PC-9 (cell line): ENCODE measurements at regions not wholly inside any gene's neighbourhood (a gene's known extent, or its start where the extent isn't known, plus 50 kb on each side); places are given as distances from the start of the nearest gene placed in this dataset.
A peak's percentile ranks its signal among the peaks of the same experiment; 100 is the strongest.

ENCODE experiments used
- BruUV-seq: library from RNA; stranded (reverse); fragments of 400-500 nt; replicated peaks from 2 replicates; lab custom pipeline; 2021; lab: Mats Ljungman, UMichigan
- CTCF ChIA-PET: fragments of 300-600 bp; sonication (Branson Sonifier 250); formaldehyde crosslinking; loops from one replicate; lab custom pipeline; 2022; ENCODE audit warnings: antibody characterized with exemption; lab: Charles Lee
- POLR2A ChIA-PET: fragments of 300-600 bp; sonication (Branson Sonifier 250); formaldehyde crosslinking; loops from one replicate; lab custom pipeline; 2022; ENCODE audit warnings: antibody characterized with exemption; ENCODE audit not compliant: unreplicated experiment; lab: Charles Lee
- DNase-seq, 2 experiments: peaks; one replicate each; pipeline versions ENCODE4 v3.0.0 to v3.0.0-alpha.2; 2015 to 2022; ENCODE audit warnings: mixed read lengths in 1 of 2
- H2AFZ ChIP-seq: fragments of 200-600 bp; sonication (generic); 2 replicates; pipeline ENCODE4 v1.8.1; 2017; ENCODE audit warnings: antibody characterized with exemption
- H3F3A ChIP-seq: fragments of 200-600 bp; sonication (generic); 2 replicates; pipeline ENCODE4 v1.8.1; 2017; ENCODE audit warnings: antibody characterized with exemption, mild to moderate bottlenecking, low read depth; ENCODE audit not compliant: insufficient read depth
- H3K27ac ChIP-seq: fragments of 200-600 bp; sonication (generic); 2 replicates; pipeline ENCODE4 v1.6.1; 2016; ENCODE audit warnings: mixed run types
- H3K27me3 ChIP-seq: fragments of 200-600 bp; sonication (generic); 2 replicates; pipeline ENCODE4 v1.6.1; 2016; ENCODE audit warnings: low read depth, mixed run types; ENCODE audit not compliant: insufficient read depth
- H3K36me3 ChIP-seq: fragments of 200-600 bp; sonication (generic); 2 replicates; pipeline ENCODE4 v1.6.1; 2016; ENCODE audit warnings: low read depth, mixed run types
- H3K4me1 ChIP-seq: fragments of 200-600 bp; sonication (generic); replicated peaks from 2 replicates; pipeline ENCODE4 v1.6.1; 2016; ENCODE audit warnings: mixed run types; ENCODE audit not compliant: insufficient read depth
- H3K4me2 ChIP-seq: fragments of 200-600 bp; sonication (generic); 2 replicates; pipeline ENCODE4 v1.6.1; 2017; ENCODE audit warnings: mixed run types
- H3K4me3 ChIP-seq: fragments of 200-600 bp; sonication (generic); 2 replicates; pipeline ENCODE4 v1.6.1; 2016; ENCODE audit warnings: mixed run types
- H3K79me2 ChIP-seq: fragments of 200-600 bp; sonication (generic); 2 replicates; pipeline ENCODE4 v1.6.1; 2017; ENCODE audit warnings: low read depth, mixed run types
- H3K9me2 ChIP-seq: fragments of 200-600 bp; sonication (generic); 2 replicates; pipeline ENCODE4 v1.8.1; 2017; ENCODE audit warnings: mild to moderate bottlenecking; ENCODE audit not compliant: insufficient read depth
- H3K9me3 ChIP-seq: fragments of 200-600 bp; sonication (generic); 2 replicates; pipeline ENCODE4 v1.8.1; 2016; ENCODE audit warnings: low read depth; ENCODE audit not compliant: insufficient read depth
- H4K20me1 ChIP-seq: fragments of 200-600 bp; sonication (generic); 2 replicates; pipeline ENCODE4 v1.8.1; 2017; ENCODE audit not compliant: insufficient read depth
- EZH2 ChIP-seq: fragments of 200-600 bp; sonication (generic); IDR thresholded peaks from 2 replicates; pipeline ENCODE4 v1.8.0; 2017; ENCODE audit warnings: antibody characterized with exemption, low read depth
- intact Hi-C: fragments of 100-400 bp; cut with micrococcal nuclease; formaldehyde crosslinking; loops from one replicate; pipeline ENCODE4 v1.10.0; 2022; ENCODE audit not compliant: unreplicated experiment
- TF ChIP-seq, protein P1 (sequence below): fragments of 200-600 bp; sonication (generic); conservative IDR thresholded peaks from 2 replicates; pipeline ENCODE4 v1.6.1; 2017; ENCODE audit warnings: mixed run types, antibody characterized with exemption, mild to moderate bottlenecking, moderate library complexity

DNA sequence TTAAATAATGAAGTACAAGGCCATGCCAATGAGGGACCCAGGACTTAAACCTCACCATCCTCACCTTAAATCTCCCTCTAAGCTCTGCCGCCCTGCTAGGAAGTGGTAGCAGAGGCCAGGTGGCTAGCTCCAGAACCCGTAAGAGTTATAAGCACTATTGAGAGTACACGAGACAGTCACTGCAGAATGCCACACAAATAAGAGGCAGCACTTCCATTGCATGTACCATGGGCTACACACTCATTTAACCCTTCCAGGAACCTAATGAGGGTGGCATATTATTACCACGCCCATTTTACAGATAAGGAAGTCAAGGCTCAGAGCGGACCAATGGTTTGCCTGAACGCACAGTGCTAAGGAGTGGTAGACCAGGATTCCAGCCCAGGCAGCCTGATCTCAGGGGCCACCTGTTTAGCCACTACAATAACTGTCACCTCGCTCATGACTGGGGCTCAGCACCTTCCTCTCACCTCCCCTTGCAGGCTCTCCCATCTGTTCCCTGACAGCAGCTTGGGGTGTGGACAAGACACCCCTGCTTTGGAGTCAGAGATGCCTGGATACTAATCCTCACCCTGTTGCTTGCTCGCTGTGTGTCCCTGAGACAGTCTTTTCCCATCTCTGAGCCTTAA is 54.8 kb upstream of the ID3 start:
- H3K4me3 ChIP-seq, result no peak overlapping the region
- CTCF ChIA-PET, result no interaction called here
- H3K4me2 ChIP-seq, result no peak overlapping the region
- no peaks in the 10 kb centered on the region for H3K9me3 ChIP-seq
- no peaks in the 10 kb centered on the region for H3K27me3 ChIP-seq
- H4K20me1 ChIP-seq, result no peaks in the 10 kb centered on the region
- no peaks in the 10 kb centered on the region for H3K9me2 ChIP-seq
- no peak for DNase-seq
- H3K4me1 ChIP-seq, result no peaks in the 10 kb centered on the region
- TF ChIP-seq, protein P1, sequence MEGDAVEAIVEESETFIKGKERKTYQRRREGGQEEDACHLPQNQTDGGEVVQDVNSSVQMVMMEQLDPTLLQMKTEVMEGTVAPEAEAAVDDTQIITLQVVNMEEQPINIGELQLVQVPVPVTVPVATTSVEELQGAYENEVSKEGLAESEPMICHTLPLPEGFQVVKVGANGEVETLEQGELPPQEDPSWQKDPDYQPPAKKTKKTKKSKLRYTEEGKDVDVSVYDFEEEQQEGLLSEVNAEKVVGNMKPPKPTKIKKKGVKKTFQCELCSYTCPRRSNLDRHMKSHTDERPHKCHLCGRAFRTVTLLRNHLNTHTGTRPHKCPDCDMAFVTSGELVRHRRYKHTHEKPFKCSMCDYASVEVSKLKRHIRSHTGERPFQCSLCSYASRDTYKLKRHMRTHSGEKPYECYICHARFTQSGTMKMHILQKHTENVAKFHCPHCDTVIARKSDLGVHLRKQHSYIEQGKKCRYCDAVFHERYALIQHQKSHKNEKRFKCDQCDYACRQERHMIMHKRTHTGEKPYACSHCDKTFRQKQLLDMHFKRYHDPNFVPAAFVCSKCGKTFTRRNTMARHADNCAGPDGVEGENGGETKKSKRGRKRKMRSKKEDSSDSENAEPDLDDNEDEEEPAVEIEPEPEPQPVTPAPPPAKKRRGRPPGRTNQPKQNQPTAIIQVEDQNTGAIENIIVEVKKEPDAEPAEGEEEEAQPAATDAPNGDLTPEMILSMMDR, result no peak
- TF ChIP-seq EZH2, result no peak
- no peaks in the 10 kb centered on the region; the same call in 1 of the 2 replicates for H3F3A ChIP-seq
- BruUV-seq, result no TSS peak
- H3K79me2 ChIP-seq, result no peaks in the 10 kb centered on the region
- no peak overlapping the region for H2AFZ ChIP-seq
- POLR2A ChIA-PET, result no interaction called here
- H3K36me3 ChIP-seq, result no peaks in the 10 kb centered on the region
- H3K27ac ChIP-seq, result no peak overlapping the region
- intact Hi-C loops, result no loop called here

DNA sequence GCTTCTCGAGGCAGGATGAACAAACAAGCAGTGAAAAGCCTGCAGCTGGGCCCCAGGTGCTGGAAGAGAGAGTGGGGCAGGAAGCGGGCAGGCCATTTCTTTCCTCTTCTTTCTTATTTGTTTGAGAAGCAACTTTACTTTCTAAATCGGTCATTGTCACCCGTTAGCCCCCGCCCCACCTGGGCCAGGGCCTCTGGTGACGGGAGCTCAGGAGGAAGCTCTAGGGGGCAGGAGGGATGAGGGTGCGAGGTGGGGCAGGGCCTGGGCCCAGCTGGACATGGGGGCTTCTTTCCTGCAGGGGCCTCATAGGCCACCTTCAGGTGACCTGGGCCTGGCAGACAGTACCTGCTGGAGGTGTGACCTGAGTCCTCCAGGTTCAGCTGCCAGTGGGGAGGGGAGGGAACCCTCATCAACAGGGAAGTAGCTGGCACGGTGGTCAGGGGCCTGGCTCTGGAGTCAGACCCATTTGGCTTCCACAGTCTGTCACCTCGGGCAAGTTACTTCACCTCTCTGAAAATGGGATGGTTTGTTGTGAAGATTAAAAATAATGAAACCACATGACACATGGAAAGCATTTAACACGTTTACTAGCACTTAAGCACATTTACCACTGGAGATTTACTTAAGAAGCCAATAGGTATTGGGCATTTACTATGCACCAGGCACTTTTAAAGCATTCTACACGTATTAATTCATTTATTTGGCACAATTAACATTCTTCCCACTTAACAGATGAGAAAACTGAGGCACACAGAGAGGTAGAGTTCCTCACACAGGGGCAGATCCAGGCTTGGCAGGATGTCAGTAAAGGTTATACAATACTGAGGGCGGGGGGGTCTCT is 54.1 kb upstream of the ID3 start:
- POLR2A ChIA-PET, result no interaction called here

DNA sequence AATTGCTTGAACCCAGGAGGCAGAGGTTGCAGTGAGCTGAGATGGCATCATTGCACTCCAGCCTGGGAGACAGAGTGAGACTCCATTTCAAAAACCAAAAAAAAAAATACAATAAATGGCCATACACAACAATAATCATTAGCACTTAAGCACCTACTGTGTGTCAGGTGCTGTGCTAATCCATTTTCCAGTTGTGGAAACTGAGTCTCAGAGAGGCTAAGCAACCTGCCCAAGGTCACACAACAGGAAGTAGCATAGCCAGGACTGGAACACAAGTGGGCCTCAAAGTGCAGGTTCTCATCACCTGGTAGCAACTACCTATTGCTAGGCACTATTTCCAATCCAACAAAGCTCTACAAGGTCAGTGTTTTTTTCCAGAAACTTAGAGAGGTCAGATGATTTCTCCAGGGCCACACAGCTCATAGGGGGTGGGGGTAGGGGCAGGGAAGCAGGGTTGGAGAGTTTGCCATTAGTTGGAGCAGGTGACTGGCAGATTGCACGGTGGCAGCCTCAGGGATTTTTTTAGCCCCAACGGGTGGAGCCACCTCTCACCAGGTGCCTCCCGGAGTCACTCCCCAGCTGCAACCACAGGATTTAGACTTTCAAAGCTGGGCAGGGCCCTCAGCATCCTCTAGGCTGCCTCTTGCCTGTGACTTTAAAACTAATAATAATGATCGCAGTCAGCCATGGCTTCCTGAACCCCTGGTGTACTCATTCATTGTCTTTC is 52.5 kb upstream of the ID3 start:
- Histone ChIP-seq H3K4me2 (no peak overlapping the region), H3F3A (no peaks in the 10 kb centered on the region; the same call in 1 of the 2 replicates), H3K4me3 (no peak overlapping the region), H3K4me1 (peaks cover 6% of the 10 kb centered on the region), H3K27ac (no peak overlapping the region), H3K27me3 (no peaks in the 10 kb centered on the region), H3K9me2 (no peaks in the 10 kb centered on the region), H4K20me1 (no peaks in the 10 kb centered on the region), H2AFZ (no peak overlapping the region), H3K79me2 (no peaks in the 10 kb centered on the region), H3K36me3 (no peaks in the 10 kb centered on the region), H3K9me3 (no peaks in the 10 kb centered on the region)
- TF ChIP-seq, protein P1, result no peak
- TF ChIP-seq EZH2, result no peak
- no TSS peak for BruUV-seq
- intact Hi-C loops, result no loop called here
- ChIA-PET POLR2A (interaction anchor here (0.5 kb wide), 1 partner anchor 35 kb away, joined by 8 read pairs; no protein-coding TSS in a partner anchor), CTCF (interaction anchor here (0.6 kb wide), 1 partner anchor 27 kb away, joined by 9 read pairs; no protein-coding TSS in a partner anchor)
- DNase-seq, result peak; percentile 30 to 47

More for the DNA sequence above, 54.1 kb upstream of the ID3 start:
- H3K79me2 ChIP-seq, result no peaks in the 10 kb centered on the region
- BruUV-seq, result no TSS peak
- H3K4me2 ChIP-seq, result no peak overlapping the region
- no peak overlapping the region for H3K4me3 ChIP-seq
- no peaks in the 10 kb centered on the region for H3K27me3 ChIP-seq
- H3K36me3 ChIP-seq, result no peaks in the 10 kb centered on the region
- no peaks in the 10 kb centered on the region; the same call in 1 of the 2 replicates for H3F3A ChIP-seq
- H2AFZ ChIP-seq, result no peak overlapping the region
- CTCF ChIA-PET, result no interaction called here
- H3K9me2 ChIP-seq, result no peaks in the 10 kb centered on the region
- H4K20me1 ChIP-seq, result no peaks in the 10 kb centered on the region
- TF ChIP-seq, protein P1, result no peak
- TF ChIP-seq EZH2, result no peak
- H3K9me3 ChIP-seq, result no peaks in the 10 kb centered on the region
- intact Hi-C loops, result no loop called here
- no peaks in the 10 kb centered on the region for H3K4me1 ChIP-seq
- H3K27ac ChIP-seq, result no peak overlapping the region
- no peak for DNase-seq
